ENCODE measurements at regions not wholly inside any gene's neighbourhood (a gene's known extent, or its start where the extent isn't known, plus 50 kb on each side); places are given as distances from the start of the nearest gene placed in this dataset.
"Not testable (repeated sequence)": the region's sequence is repeated elsewhere in the genome, so short reads cannot be mapped to it uniquely, and the experiment has no call there.

DNA sequence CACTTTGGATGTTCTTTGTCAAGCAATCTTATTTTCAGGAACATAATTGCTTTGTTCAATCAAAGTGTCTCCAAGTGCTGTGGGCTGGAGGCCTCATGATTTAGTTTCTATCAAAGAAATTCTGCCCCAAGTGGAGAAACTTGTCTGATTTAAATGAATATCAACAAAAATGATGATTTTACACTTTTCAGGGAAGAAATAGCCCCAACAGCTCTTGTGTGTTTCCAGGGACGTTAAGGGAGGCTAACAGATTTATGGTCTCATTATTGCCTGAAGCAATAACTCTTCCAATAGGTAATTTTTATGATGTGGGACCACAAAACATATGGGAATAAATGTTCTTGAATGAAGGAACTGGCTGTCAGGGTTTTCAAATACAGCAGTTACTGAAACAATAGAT is 699.1 kb downstream of the FAM181B start:
- no peaks in the 10 kb centered on the region for H3K79me2 ChIP-seq (ENCODE audit: insufficient read depth, low read length)
- H3K4me3 ChIP-seq (ENCODE audit: low read depth, low read length, poor library complexity, severe bottlenecking), result no peak overlapping the region
- H3K4me2 ChIP-seq (ENCODE audit: low read length), result no peak overlapping the region
- H3K27me3 ChIP-seq (ENCODE audit: insufficient read depth, low read length), result no peaks in the 10 kb centered on the region
- no peak overlapping the region for H2AFZ ChIP-seq (ENCODE audit: low read length)
- H3K36me3 ChIP-seq (ENCODE audit: insufficient read depth, low read length), result no peaks in the 10 kb centered on the region
- H3K9me3 ChIP-seq (ENCODE audit: low read length), result no peaks in the 10 kb centered on the region
- no peaks in the 10 kb centered on the region for H3K9me2 ChIP-seq (ENCODE audit: low read depth, low read length)
- no peaks in the 10 kb centered on the region for H3F3A ChIP-seq (ENCODE audit: insufficient read depth, low read length)
- TF ChIP-seq EZH2 (IDR thresholded peaks at IDR 0.05; ENCODE audit: borderline replicate concordance, low read length), result no peak
- TF ChIP-seq, protein P1, sequence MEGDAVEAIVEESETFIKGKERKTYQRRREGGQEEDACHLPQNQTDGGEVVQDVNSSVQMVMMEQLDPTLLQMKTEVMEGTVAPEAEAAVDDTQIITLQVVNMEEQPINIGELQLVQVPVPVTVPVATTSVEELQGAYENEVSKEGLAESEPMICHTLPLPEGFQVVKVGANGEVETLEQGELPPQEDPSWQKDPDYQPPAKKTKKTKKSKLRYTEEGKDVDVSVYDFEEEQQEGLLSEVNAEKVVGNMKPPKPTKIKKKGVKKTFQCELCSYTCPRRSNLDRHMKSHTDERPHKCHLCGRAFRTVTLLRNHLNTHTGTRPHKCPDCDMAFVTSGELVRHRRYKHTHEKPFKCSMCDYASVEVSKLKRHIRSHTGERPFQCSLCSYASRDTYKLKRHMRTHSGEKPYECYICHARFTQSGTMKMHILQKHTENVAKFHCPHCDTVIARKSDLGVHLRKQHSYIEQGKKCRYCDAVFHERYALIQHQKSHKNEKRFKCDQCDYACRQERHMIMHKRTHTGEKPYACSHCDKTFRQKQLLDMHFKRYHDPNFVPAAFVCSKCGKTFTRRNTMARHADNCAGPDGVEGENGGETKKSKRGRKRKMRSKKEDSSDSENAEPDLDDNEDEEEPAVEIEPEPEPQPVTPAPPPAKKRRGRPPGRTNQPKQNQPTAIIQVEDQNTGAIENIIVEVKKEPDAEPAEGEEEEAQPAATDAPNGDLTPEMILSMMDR (IDR thresholded peaks at IDR 0.05; ENCODE audit: low read length), result no peak
- H4K20me1 ChIP-seq (ENCODE audit: insufficient read depth, low read length), result no peaks in the 10 kb centered on the region
- no peaks in the 10 kb centered on the region for H3K4me1 ChIP-seq (ENCODE audit: insufficient read depth, low read length, severe bottlenecking)
- H3K27ac ChIP-seq (ENCODE audit: low read depth, low read length, poor library complexity, severe bottlenecking), result no peak overlapping the region
- no peak overlapping the region for H3K9ac ChIP-seq (ENCODE audit: low read length)

DNA sequence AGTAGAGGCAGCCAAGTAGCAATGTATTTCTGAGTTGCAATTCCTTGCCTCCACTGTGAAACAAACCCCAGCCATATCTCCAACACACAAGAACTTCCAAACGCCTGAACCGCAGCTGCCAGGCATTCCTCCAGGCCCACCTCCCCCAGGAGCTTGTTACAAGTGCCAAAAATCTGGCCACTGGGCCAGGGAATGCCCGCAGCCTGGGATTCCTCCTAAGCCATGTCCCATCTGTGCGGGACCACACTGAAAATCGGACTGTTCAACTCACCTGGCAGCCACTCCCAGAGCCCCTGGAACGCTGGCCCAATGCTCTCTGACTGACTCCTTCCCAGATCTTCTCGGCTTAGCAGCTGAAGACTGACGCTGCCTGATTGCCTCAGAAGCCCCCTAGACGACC is 706.3 kb downstream of the FAM181B start:
- H3K4me3 ChIP-seq (ENCODE audit: low read depth, low read length, poor library complexity, severe bottlenecking); H4K20me1 ChIP-seq (ENCODE audit: insufficient read depth, low read length); H3K27me3 ChIP-seq (ENCODE audit: insufficient read depth, low read length); H3K9ac ChIP-seq (ENCODE audit: low read length); H3K27ac ChIP-seq (ENCODE audit: low read depth, low read length, poor library complexity, severe bottlenecking); H3K4me1 ChIP-seq (ENCODE audit: insufficient read depth, low read length, severe bottlenecking); H2AFZ ChIP-seq (ENCODE audit: low read length); H3K36me3 ChIP-seq (ENCODE audit: insufficient read depth, low read length); H3K9me3 ChIP-seq (ENCODE audit: low read length); H3F3A ChIP-seq (ENCODE audit: insufficient read depth, low read length); H3K4me2 ChIP-seq (ENCODE audit: low read length); H3K9me2 ChIP-seq (ENCODE audit: low read depth, low read length); H3K79me2 ChIP-seq (ENCODE audit: insufficient read depth, low read length): not testable (repeated sequence)

DNA sequence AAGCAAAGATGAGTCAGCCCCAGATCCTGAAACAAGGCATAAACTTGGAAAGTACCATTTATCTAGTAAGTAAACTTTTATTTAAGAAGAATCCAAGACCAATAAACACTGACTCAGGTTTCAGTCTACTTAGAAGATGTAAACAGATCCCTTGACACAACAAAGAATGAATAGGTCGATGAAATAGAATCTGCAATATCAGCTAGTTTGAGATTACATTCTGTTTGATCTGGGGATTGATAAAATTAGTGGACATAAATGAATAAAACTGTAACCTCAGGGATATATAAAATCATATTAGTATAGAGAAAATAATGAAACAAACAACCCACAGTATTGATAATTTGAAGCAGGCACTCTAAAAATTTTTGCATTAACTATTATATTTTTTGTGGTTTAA is 708.9 kb downstream of the FAM181B start:
- TF ChIP-seq EZH2 (IDR thresholded peaks at IDR 0.05; ENCODE audit: borderline replicate concordance, low read length), result no peak
- TF ChIP-seq, protein P1 (IDR thresholded peaks at IDR 0.05; ENCODE audit: low read length), result no peak
- Histone ChIP-seq H3K9me2 (ENCODE audit: low read depth, low read length) (no peaks in the 10 kb centered on the region), H3K9ac (ENCODE audit: low read length) (no peak overlapping the region), H3K79me2 (ENCODE audit: insufficient read depth, low read length) (no peaks in the 10 kb centered on the region), H3K36me3 (ENCODE audit: insufficient read depth, low read length) (no peaks in the 10 kb centered on the region), H3K4me2 (ENCODE audit: low read length) (no peak overlapping the region), H3K4me1 (ENCODE audit: insufficient read depth, low read length, severe bottlenecking) (no peaks in the 10 kb centered on the region), H2AFZ (ENCODE audit: low read length) (no peak overlapping the region), H3K27me3 (ENCODE audit: insufficient read depth, low read length) (no peaks in the 10 kb centered on the region), H3F3A (ENCODE audit: insufficient read depth, low read length) (no peaks in the 10 kb centered on the region), H3K9me3 (ENCODE audit: low read length) (no peaks in the 10 kb centered on the region), H3K27ac (ENCODE audit: low read depth, low read length, poor library complexity, severe bottlenecking) (no peak overlapping the region), H3K4me3 (ENCODE audit: low read depth, low read length, poor library complexity, severe bottlenecking) (no peak overlapping the region), H4K20me1 (ENCODE audit: insufficient read depth, low read length) (no peaks in the 10 kb centered on the region)

DNA sequence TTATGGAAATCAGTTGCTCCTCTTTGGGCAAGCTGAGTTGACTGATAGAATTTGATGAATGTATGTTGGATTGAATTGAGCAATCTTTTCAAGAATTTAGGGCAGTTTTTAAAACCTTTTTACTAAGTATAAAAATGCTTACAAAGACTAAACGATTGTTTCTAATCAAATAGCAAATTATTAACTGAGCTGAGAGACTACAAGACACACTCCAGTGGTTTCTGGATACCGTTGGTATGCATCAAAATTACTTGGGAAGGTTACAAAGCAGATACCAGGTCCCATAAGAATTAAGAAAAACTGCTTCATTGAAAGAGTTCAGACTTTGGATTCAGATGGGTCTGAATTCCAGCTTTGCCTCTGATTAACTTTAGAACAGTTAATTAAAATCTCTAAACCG is 721.4 kb downstream of the FAM181B start:
- Histone ChIP-seq H4K20me1 (ENCODE audit: insufficient read depth, low read length) (no peaks in the 10 kb centered on the region), H3K27me3 (ENCODE audit: insufficient read depth, low read length) (no peaks in the 10 kb centered on the region), H3K9me3 (ENCODE audit: low read length) (no peaks in the 10 kb centered on the region), H3K4me1 (ENCODE audit: insufficient read depth, low read length, severe bottlenecking) (no peaks in the 10 kb centered on the region), H3K36me3 (ENCODE audit: insufficient read depth, low read length) (no peaks in the 10 kb centered on the region), H3K4me3 (ENCODE audit: low read depth, low read length, poor library complexity, severe bottlenecking) (no peak overlapping the region), H3K9me2 (ENCODE audit: low read depth, low read length) (no peaks in the 10 kb centered on the region), H3K79me2 (ENCODE audit: insufficient read depth, low read length) (no peaks in the 10 kb centered on the region), H3K27ac (ENCODE audit: low read depth, low read length, poor library complexity, severe bottlenecking) (no peak overlapping the region), H3F3A (ENCODE audit: insufficient read depth, low read length) (no peaks in the 10 kb centered on the region), H2AFZ (ENCODE audit: low read length) (no peak overlapping the region), H3K9ac (ENCODE audit: low read length) (no peak overlapping the region), H3K4me2 (ENCODE audit: low read length) (no peak overlapping the region)
- TF ChIP-seq, protein P1 (IDR thresholded peaks at IDR 0.05; ENCODE audit: low read length), result no peak
- TF ChIP-seq EZH2 (IDR thresholded peaks at IDR 0.05; ENCODE audit: borderline replicate concordance, low read length), result no peak

Measured in OCI-LY1 (cell line).